GM21367 (cell line): ENCODE measurements at regions not wholly inside any gene's neighbourhood (a gene's known extent, or its start where the extent isn't known, plus 50 kb on each side); places are given as distances from the start of the nearest gene placed in this dataset.

ENCODE experiments used
- ATAC-seq: cut with Tn5 transposase; IDR thresholded peaks from one replicate; pipeline ENCODE4 v1.9.1; 2021; ENCODE audit not compliant: unreplicated experiment

- no peak for ATAC-seq
These were observed 382.1 kb upstream of the NR2F2 start for GRCh38 chr15:95948411-95948810.

- ATAC-seq, result no peak
These were observed 377.5 kb upstream of the NR2F2 start for GRCh38 chr15:95953032-95953431.

- ATAC-seq, result no peak
These were observed 372.6 kb upstream of the NR2F2 start for GRCh38 chr15:95957861-95958260.

GRCh38 chr15:95958382-95958781, 372.1 kb upstream of the NR2F2 start:
- ATAC-seq, result no peak

GRCh38 chr15:95968856-95969255, 361.6 kb upstream of the NR2F2 start:
- ATAC-seq, result no peak

GRCh38 chr15:95970326-95970725, 360.2 kb upstream of the NR2F2 start:
- ATAC-seq, result no peak

- no peak for ATAC-seq
These were observed 358.4 kb upstream of the NR2F2 start for GRCh38 chr15:95972041-95972553.

GRCh38 chr15:95972812-95973211, 357.7 kb upstream of the NR2F2 start:
- ATAC-seq, result no peak

GRCh38 chr15:95973566-95974256, 356.8 kb upstream of the NR2F2 start:
- ATAC-seq, result peak; percentile 52

GRCh38 chr15:95975212-95975611, 355.3 kb upstream of the NR2F2 start:
- ATAC-seq, result peak; percentile 51

- no peak for ATAC-seq
These were observed 351.2 kb upstream of the NR2F2 start for GRCh38 chr15:95979286-95979685.

GRCh38 chr15:95981209-95981608, 349.3 kb upstream of the NR2F2 start:
- ATAC-seq, result no peak

GRCh38 chr15:95987299-95987698, 343.2 kb upstream of the NR2F2 start:
- no peak for ATAC-seq

- no peak for ATAC-seq
These were observed 342.5 kb upstream of the NR2F2 start for GRCh38 chr15:95987886-95988573.

- no peak for ATAC-seq
These were observed 342.0 kb upstream of the NR2F2 start for GRCh38 chr15:95988574-95988887.

GRCh38 chr15:95989392-95989791, 341.1 kb upstream of the NR2F2 start:
- no peak for ATAC-seq

GRCh38 chr15:95990833-95991232, 339.7 kb upstream of the NR2F2 start:
- ATAC-seq, result no peak

GRCh38 chr15:95994418-95994817, 336.1 kb upstream of the NR2F2 start:
- ATAC-seq, result no peak

- no peak for ATAC-seq
These were observed 334.9 kb upstream of the NR2F2 start for GRCh38 chr15:95995375-95996168.

- no peak for ATAC-seq
These were observed 334.0 kb upstream of the NR2F2 start for GRCh38 chr15:95996494-95996893.

- no peak for ATAC-seq
These were observed 331.6 kb upstream of the NR2F2 start for GRCh38 chr15:95998935-95999334.
